ENCODE measurements at regions not wholly inside any gene's neighbourhood (a gene's known extent, or its start where the extent isn't known, plus 50 kb on each side); places are given as distances from the start of the nearest gene placed in this dataset.

DNA sequence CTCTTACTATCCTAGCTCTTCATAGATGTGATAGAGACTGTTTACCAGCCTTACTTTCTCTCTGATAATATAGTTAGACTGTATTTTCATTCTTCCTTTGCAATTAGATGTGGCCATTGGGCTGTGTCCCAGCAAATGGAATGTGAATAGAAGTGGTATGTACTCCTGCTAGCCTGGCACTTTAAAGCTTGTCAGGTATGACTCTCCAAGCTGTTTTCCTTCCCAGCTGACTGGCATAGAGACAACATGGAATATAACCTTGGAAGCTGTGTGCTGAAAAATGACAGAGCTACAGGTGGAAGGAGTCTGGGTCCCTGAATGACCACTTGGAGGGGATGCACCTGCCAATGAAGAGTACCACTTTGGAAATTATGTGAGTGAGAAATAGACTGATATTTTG, 116.2 kb downstream of the DIRAS2 start:
- TF ChIP-seq, protein P1, sequence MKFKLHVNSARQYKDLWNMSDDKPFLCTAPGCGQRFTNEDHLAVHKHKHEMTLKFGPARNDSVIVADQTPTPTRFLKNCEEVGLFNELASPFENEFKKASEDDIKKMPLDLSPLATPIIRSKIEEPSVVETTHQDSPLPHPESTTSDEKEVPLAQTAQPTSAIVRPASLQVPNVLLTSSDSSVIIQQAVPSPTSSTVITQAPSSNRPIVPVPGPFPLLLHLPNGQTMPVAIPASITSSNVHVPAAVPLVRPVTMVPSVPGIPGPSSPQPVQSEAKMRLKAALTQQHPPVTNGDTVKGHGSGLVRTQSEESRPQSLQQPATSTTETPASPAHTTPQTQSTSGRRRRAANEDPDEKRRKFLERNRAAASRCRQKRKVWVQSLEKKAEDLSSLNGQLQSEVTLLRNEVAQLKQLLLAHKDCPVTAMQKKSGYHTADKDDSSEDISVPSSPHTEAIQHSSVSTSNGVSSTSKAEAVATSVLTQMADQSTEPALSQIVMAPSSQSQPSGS (IDR thresholded peaks at IDR 0.05; ENCODE audit: low read length), result no peak
- TF ChIP-seq EGR1 (IDR thresholded peaks at IDR 0.05; ENCODE audit: borderline replicate concordance, low read depth, low read length) (no peak), GTF2F1 (IDR thresholded peaks at IDR 0.05; ENCODE audit: borderline replicate concordance, low read depth, low read length) (no peak), JUND (IDR thresholded peaks at IDR 0.05; ENCODE audit: low read length) (no peak), RAD21 (IDR thresholded peaks at IDR 0.05 in 1 of 2, conservative IDR thresholded peaks at IDR 0.05 in 1 of 2; ENCODE audit: low read depth in 2 of 2, low read length in 2 of 2) (no peak), RBBP5 (IDR thresholded peaks at IDR 0.05; ENCODE audit: borderline replicate concordance, low read depth, low read length) (no peak), POLR2AphosphoS5 (IDR thresholded peaks at IDR 0.05; ENCODE audit: low read depth, low read length) (no peak), PHF8 (conservative IDR thresholded peaks at IDR 0.05; ENCODE audit: low read depth, low read length) (no peak), YY1 (IDR thresholded peaks at IDR 0.05; ENCODE audit: low read depth, low read length) (no peak), SP4 (IDR thresholded peaks at IDR 0.05; ENCODE audit: low read length) (no peak), TCF12 (IDR thresholded peaks at IDR 0.05; ENCODE audit: low read depth, low read length) (no peak), EP300 (IDR thresholded peaks at IDR 0.05; ENCODE audit: borderline replicate concordance in 1 of 2, low read depth in 2 of 2, low read length in 2 of 2) (no peak), HDAC6 (IDR thresholded peaks at IDR 0.05; ENCODE audit: low read depth, low read length) (no peak), BACH1 (IDR thresholded peaks at IDR 0.05; ENCODE audit: low read length) (no peak)
- Histone ChIP-seq H2BK15ac (ENCODE audit: low read length) (no peak overlapping the region), H2BK12ac (ENCODE audit: low read depth, low read length) (no peak overlapping the region), H3K79me2 (ENCODE audit: control insufficient read depth in 1 of 2, insufficient read depth in 2 of 2, low read length in 2 of 2) (no peaks in the 10 kb centered on the region), H3K18ac (ENCODE audit: extremely low read depth, low read length) (no peak overlapping the region), H3K79me1 (ENCODE audit: low read depth, low read length) (no peaks in the 10 kb centered on the region), H3K14ac (ENCODE audit: insufficient read length) (no peak overlapping the region), H3K27ac (ENCODE audit: low read depth, low read length) (no peak overlapping the region), H3K9ac (replicated peaks in 1 of 4; ENCODE audit: extremely low read depth in 1 of 4, low read depth in 3 of 4, low read length in 3 of 4) (no peak overlapping the region), H4K5ac (ENCODE audit: insufficient read length, low read depth, low read length) (no peak overlapping the region), H2BK120ac (replicated peaks; ENCODE audit: low read depth, low read length) (no peak overlapping the region), H4K91ac (replicated peaks; ENCODE audit: insufficient read length, low read length) (no peak overlapping the region), H3K27me3 (replicated peaks in 1 of 4; ENCODE audit: control insufficient read depth in 3 of 4, extremely low read depth in 1 of 4, insufficient read depth in 3 of 4, low read length in 3 of 4) (no peaks in the 10 kb centered on the region), H2BK5ac (ENCODE audit: low read depth, low read length) (no peak overlapping the region), H3K56ac (replicated peaks; ENCODE audit: insufficient read length, low read depth, low read length) (no peak overlapping the region), H3K4me2 (ENCODE audit: insufficient read depth in 1 of 2, low read depth in 2 of 2, low read length in 2 of 2) (no peak overlapping the region), H3K23ac (ENCODE audit: insufficient read length) (no peak overlapping the region), H3K4me3 (ENCODE audit: extremely low read depth in 1 of 4, insufficient read depth in 2 of 4, low read depth in 3 of 4, low read length in 4 of 4) (no peak overlapping the region), H2BK20ac (ENCODE audit: low read length) (no peak overlapping the region), H3K36me3 (ENCODE audit: control insufficient read depth in 2 of 4, insufficient read depth in 4 of 4, low read length in 3 of 4) (no peaks in the 10 kb centered on the region), H3K9me3 (ENCODE audit: insufficient read depth in 2 of 2, low read depth in 1 of 2, low read length in 1 of 2) (no peaks in the 10 kb centered on the region), H4K8ac (ENCODE audit: extremely low read depth, insufficient read depth, low read length) (no peak overlapping the region), H3K4ac (replicated peaks; ENCODE audit: insufficient read length, low read depth, low read length) (no peak overlapping the region), H3K23me2 (ENCODE audit: low read depth, low read length) (no peaks in the 10 kb centered on the region), H3K4me1 (replicated peaks in 1 of 4; ENCODE audit: control insufficient read depth in 3 of 4, insufficient read depth in 4 of 4, low read length in 3 of 4) (no peaks in the 10 kb centered on the region), H2AK5ac (ENCODE audit: low read depth, low read length) (no peak overlapping the region), H2AFZ (ENCODE audit: low read length) (no peak overlapping the region), H4K20me1 (replicated peaks in 1 of 2; ENCODE audit: control insufficient read depth in 1 of 2, insufficient read depth in 2 of 2, low read length in 2 of 2) (no peaks in the 10 kb centered on the region)
- DNase-seq (ENCODE audit: low read depth in 1 of 2, low spot score in 2 of 2), result no peak
- ChIA-PET CTCF (ENCODE audit: partially characterized antibody) (no interaction called here), POLR2A (ENCODE audit: partially characterized antibody) (no interaction called here)
- no peak for FAIRE-seq

Data from H1 (cell line).